ENCODE measurements at regions not wholly inside any gene's neighbourhood (a gene's known extent, or its start where the extent isn't known, plus 50 kb on each side); places are given as distances from the start of the nearest gene placed in this dataset.

DNA sequence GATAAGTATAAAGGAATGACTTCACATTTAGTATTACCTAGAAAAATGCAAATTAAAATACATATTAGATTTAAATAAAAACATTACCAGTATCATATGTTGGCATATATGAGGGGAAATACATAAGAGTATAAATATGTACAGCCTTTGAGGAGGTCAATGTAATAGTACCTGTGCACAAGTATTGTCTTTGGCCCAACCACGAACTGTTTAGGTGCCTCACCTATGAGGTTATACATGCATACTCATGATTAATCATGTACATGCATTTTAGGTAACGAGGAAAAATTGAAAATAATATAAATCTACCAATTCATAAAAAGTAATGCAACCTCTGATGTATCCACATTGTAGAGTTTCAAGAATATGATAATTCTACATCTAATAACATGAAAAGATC, 909.8 kb downstream of the METTL15 start:
- Mint-ChIP-seq H3K9me3 (peaks cover 8% of the 10 kb centered on the region), H3K27ac (no peak overlapping the region), H3K4me1 (ENCODE audit: low read depth) (no peaks in the 10 kb centered on the region), H3K4me3 (no peak overlapping the region), H3K36me3 (ENCODE audit: low read depth) (no peaks in the 10 kb centered on the region), H3K27me3 (no peaks in the 10 kb centered on the region)
- Histone ChIP-seq H3K4me1 (ENCODE audit: insufficient read depth, low read length) (no peaks in the 10 kb centered on the region), H3K27me3 (ENCODE audit: control insufficient read depth in 1 of 2, insufficient read depth in 2 of 2, low read length in 2 of 2) (no peaks in the 10 kb centered on the region), H3K36me3 (ENCODE audit: insufficient read depth, low read length) (no peaks in the 10 kb centered on the region), H3K9me3 (ENCODE audit: control insufficient read depth in 1 of 2, insufficient read depth in 1 of 2, low read length in 2 of 2) (no peaks in the 10 kb centered on the region), H3K27ac (ENCODE audit: low read depth in 1 of 2, low read length in 2 of 2) (no peak overlapping the region), H3K4me3 (ENCODE audit: low read length) (no peak overlapping the region)
- intact Hi-C loops (cut with DNase I, micrococcal nuclease) = no loop called here
- TF ChIP-seq, protein P1, sequence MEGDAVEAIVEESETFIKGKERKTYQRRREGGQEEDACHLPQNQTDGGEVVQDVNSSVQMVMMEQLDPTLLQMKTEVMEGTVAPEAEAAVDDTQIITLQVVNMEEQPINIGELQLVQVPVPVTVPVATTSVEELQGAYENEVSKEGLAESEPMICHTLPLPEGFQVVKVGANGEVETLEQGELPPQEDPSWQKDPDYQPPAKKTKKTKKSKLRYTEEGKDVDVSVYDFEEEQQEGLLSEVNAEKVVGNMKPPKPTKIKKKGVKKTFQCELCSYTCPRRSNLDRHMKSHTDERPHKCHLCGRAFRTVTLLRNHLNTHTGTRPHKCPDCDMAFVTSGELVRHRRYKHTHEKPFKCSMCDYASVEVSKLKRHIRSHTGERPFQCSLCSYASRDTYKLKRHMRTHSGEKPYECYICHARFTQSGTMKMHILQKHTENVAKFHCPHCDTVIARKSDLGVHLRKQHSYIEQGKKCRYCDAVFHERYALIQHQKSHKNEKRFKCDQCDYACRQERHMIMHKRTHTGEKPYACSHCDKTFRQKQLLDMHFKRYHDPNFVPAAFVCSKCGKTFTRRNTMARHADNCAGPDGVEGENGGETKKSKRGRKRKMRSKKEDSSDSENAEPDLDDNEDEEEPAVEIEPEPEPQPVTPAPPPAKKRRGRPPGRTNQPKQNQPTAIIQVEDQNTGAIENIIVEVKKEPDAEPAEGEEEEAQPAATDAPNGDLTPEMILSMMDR (IDR thresholded peaks at IDR 0.05) = no peak
- no peak for ATAC-seq (ENCODE audit: poor library complexity)
- POLR2A ChIA-PET = no interaction called here
- DNase-seq = no peak
- CTCF ChIA-PET = no interaction called here

DNA sequence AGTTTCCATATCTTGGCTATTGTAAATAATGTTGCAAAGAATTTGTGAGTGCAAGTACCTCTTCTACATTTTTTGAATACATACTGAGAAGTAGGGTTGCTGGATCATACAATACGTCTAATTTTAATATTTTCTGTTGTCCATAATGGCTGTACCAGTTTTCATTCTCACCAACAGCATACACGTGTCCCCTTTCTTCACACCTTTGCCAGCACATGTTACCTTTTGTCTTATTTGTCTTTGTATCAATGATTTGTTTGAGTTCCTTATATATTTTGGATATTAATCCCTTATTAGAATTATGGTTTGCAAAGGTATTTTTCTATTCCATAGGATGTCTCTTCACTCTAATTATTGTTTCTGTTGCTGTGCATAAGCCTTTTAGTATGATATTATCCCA, 904.3 kb downstream of the METTL15 start:
- Histone ChIP-seq H3K27ac (ENCODE audit: low read depth in 1 of 2, low read length in 2 of 2) (no peak overlapping the region), H3K9me3 (ENCODE audit: control insufficient read depth in 1 of 2, insufficient read depth in 1 of 2, low read length in 2 of 2) (no peaks in the 10 kb centered on the region), H3K27me3 (ENCODE audit: control insufficient read depth in 1 of 2, insufficient read depth in 2 of 2, low read length in 2 of 2) (no peaks in the 10 kb centered on the region), H3K4me3 (ENCODE audit: low read length) (no peak overlapping the region), H3K4me1 (ENCODE audit: insufficient read depth, low read length) (no peaks in the 10 kb centered on the region), H3K36me3 (ENCODE audit: insufficient read depth, low read length) (no peaks in the 10 kb centered on the region)
- no peaks in the 10 kb centered on the region for H3K4me1 Mint-ChIP-seq (ENCODE audit: low read depth)
- no peaks in the 10 kb centered on the region for H3K27me3 Mint-ChIP-seq
- TF ChIP-seq, protein P1 (IDR thresholded peaks at IDR 0.05) = no peak
- POLR2A ChIA-PET = no interaction called here
- ATAC-seq (ENCODE audit: poor library complexity) (no peak), DNase-seq (no peak)
- no peak overlapping the region for H3K27ac Mint-ChIP-seq
- peaks cover 3% of the 10 kb centered on the region for H3K9me3 Mint-ChIP-seq
- intact Hi-C loops (cut with DNase I, micrococcal nuclease) = no loop called here
- no peaks in the 10 kb centered on the region for H3K36me3 Mint-ChIP-seq (ENCODE audit: low read depth)
- CTCF ChIA-PET = no interaction called here
- no peak overlapping the region for H3K4me3 Mint-ChIP-seq

DNA sequence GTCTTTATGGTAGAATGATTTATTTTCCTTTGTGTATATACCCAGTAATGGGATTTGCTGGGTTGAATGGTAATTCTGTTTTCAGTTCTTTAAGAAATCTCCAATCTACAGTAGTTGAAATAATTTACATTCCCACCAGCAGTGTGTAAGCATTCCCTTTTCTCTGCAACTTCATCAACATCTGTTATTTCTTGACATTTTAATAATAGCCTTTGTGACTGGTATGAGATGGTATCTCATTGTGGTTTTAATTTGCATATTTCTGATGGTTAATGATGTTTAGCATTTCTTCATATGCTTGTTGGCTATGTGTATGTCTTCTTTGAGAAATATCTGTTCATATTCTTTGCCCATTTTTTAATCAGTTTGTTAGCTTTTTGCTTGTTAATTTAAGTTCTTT, 901.2 kb downstream of the METTL15 start:
- H3K9me3 Mint-ChIP-seq = peaks cover 3% of the 10 kb centered on the region
- ChIA-PET CTCF (no interaction called here), POLR2A (no interaction called here)
- H3K4me1 ChIP-seq (ENCODE audit: insufficient read depth, low read length) = no peaks in the 10 kb centered on the region
- H3K4me3 ChIP-seq (ENCODE audit: low read length) = no peak overlapping the region
- H3K27ac ChIP-seq (ENCODE audit: low read depth in 1 of 2, low read length in 2 of 2) = no peak overlapping the region
- H3K36me3 Mint-ChIP-seq (ENCODE audit: low read depth) = no peaks in the 10 kb centered on the region
- no peaks in the 10 kb centered on the region for H3K36me3 ChIP-seq (ENCODE audit: insufficient read depth, low read length)
- H3K27me3 Mint-ChIP-seq = no peaks in the 10 kb centered on the region
- no peak overlapping the region for H3K27ac Mint-ChIP-seq
- TF ChIP-seq, protein P1 (IDR thresholded peaks at IDR 0.05) = no peak
- H3K9me3 ChIP-seq (ENCODE audit: control insufficient read depth in 1 of 2, insufficient read depth in 1 of 2, low read length in 2 of 2) = peaks cover 0 to 4% of the 10 kb centered on the region in 2 experiments
- no peak overlapping the region for H3K4me3 Mint-ChIP-seq
- no peaks in the 10 kb centered on the region for H3K4me1 Mint-ChIP-seq (ENCODE audit: low read depth)
- intact Hi-C loops (cut with DNase I, micrococcal nuclease) = no loop called here
- no peaks in the 10 kb centered on the region for H3K27me3 ChIP-seq (ENCODE audit: control insufficient read depth in 1 of 2, insufficient read depth in 2 of 2, low read length in 2 of 2)
- DNase-seq = no peak
- no peak for ATAC-seq (ENCODE audit: poor library complexity)

All from CD4-positive, alpha-beta T cell (primary cell).